Neural crest cell (in vitro differentiated cells): ENCODE measurements at regions not wholly inside any gene's neighbourhood (a gene's known extent, or its start where the extent isn't known, plus 50 kb on each side); places are given as distances from the start of the nearest gene placed in this dataset.

Experiments used
- DNase-seq: peaks from one replicate; pipeline ENCODE4 v3.0.0; 2021; ENCODE audit warnings: low read depth, mixed read lengths, low spot score
- H3K27ac Mint-ChIP-seq: one replicate; pipeline ENCODE4 v1.8.0; 2021; ENCODE audit warnings: mild to moderate bottlenecking, mixed read lengths; ENCODE audit not compliant: unreplicated experiment
- H3K27me3 Mint-ChIP-seq: 2 replicates; pipeline ENCODE4 v1.8.0; 2021; ENCODE audit warnings: low read depth, mild to moderate bottlenecking, mixed read lengths
- H3K36me3 Mint-ChIP-seq: 2 replicates; pipeline ENCODE4 v1.8.0; 2021; ENCODE audit warnings: low read depth, mild to moderate bottlenecking, mixed read lengths
- H3K4me1 Mint-ChIP-seq: 2 replicates; pipeline ENCODE4 v1.8.0; 2021; ENCODE audit warnings: mixed read lengths
- H3K4me3 Mint-ChIP-seq: one replicate; pipeline ENCODE4 v1.8.0; 2021; ENCODE audit warnings: mild to moderate bottlenecking, mixed read lengths
- H3K9me3 Mint-ChIP-seq: 2 replicates; pipeline ENCODE4 v1.8.0; 2021; ENCODE audit warnings: mixed read lengths
- CTCF ChIP-seq: fragments of 200-600 bp; sonication (generic); conservative IDR thresholded peaks from 2 replicates; pipeline ENCODE4 v1.5.0; 2021; ENCODE audit warnings: antibody characterized with exemption, mild to moderate bottlenecking

GRCh38 chr6:148682990-148683389 lies 63.8 kb upstream of the UST start:
- H3K27me3 Mint-ChIP-seq: no peaks in the 10 kb centered on the region
- H3K4me3 Mint-ChIP-seq: no peak overlapping the region
- DNase-seq: no peak
- peaks cover 7% of the 10 kb centered on the region for H3K9me3 Mint-ChIP-seq
- no peak for TF ChIP-seq CTCF
- H3K36me3 Mint-ChIP-seq: no peaks in the 10 kb centered on the region
- no peak overlapping the region for H3K27ac Mint-ChIP-seq
- H3K4me1 Mint-ChIP-seq: no peaks in the 10 kb centered on the region

GRCh38 chr6:148689168-148689567 lies 57.7 kb upstream of the UST start:
- no peak overlapping the region for H3K27ac Mint-ChIP-seq
- no peaks in the 10 kb centered on the region for H3K27me3 Mint-ChIP-seq
- H3K9me3 Mint-ChIP-seq: peaks cover 4% of the 10 kb centered on the region
- H3K36me3 Mint-ChIP-seq: peaks cover 3% of the 10 kb centered on the region
- DNase-seq: no peak
- H3K4me3 Mint-ChIP-seq: no peak overlapping the region
- TF ChIP-seq CTCF: no peak
- no peaks in the 10 kb centered on the region for H3K4me1 Mint-ChIP-seq

- no peak for TF ChIP-seq CTCF
- H3K27me3 Mint-ChIP-seq: no peaks in the 10 kb centered on the region
- H3K36me3 Mint-ChIP-seq: peaks cover 5% of the 10 kb centered on the region
- no peaks in the 10 kb centered on the region for H3K4me1 Mint-ChIP-seq
- no peak overlapping the region for H3K4me3 Mint-ChIP-seq
- H3K9me3 Mint-ChIP-seq: peaks cover 7% of the 10 kb centered on the region
- no peak for DNase-seq
- H3K27ac Mint-ChIP-seq: no peak overlapping the region
Observed at GRCh38 chr6:148693882-148694484, 52.8 kb upstream of the UST start.
